Upper lobe of left lung (tissue), 4 donors: ENCODE measurements at regions not wholly inside any gene's neighbourhood (a gene's known extent, or its start where the extent isn't known, plus 50 kb on each side); places are given as distances from the start of the nearest gene placed in this dataset.

Source experiments
- CTCF ChIP-seq, 6 experiments: fragments of 450-650 bp in 4 of 6; fragments of 200-600 bp in 2 of 6; sonication (generic) in 2 of 6; IDR thresholded peaks; one replicate each; pipeline ENCODE4 v1.5.1; 2016 to 2019; ENCODE audit warnings: antibody characterized with exemption in 6 of 6
- POLR2A ChIP-seq, 4 donors: fragments of 450-650 bp; IDR thresholded peaks; one replicate each; pipeline ENCODE4 v1.5.1; 2016 to 2017; ENCODE audit warnings: antibody characterized with exemption in 4 of 4, mild to moderate bottlenecking in 2 of 4

GRCh38 chr21:41594268-41594667 lies 86.3 kb upstream of the TMPRSS2 start:
- TF ChIP-seq POLR2A (IDR thresholded peaks at IDR 0.05) (no peak), CTCF (IDR thresholded peaks at IDR 0.05) (no peak)
